ENCODE measurements at regions not wholly inside any gene's neighbourhood (a gene's known extent, or its start where the extent isn't known, plus 50 kb on each side); places are given as distances from the start of the nearest gene placed in this dataset.
A peak's percentile ranks its signal among the peaks of the same experiment; 100 is the strongest.
"Not testable (repeated sequence)": the region's sequence is repeated elsewhere in the genome, so short reads cannot be mapped to it uniquely, and the experiment has no call there.

GRCh38 chr1:232319518-232320210, 310.3 kb downstream of the SIPA1L2 start:
- no peak for DNase-seq
- no peaks in the 10 kb centered on the region for H3K9me3 ChIP-seq
- no peaks in the 10 kb centered on the region for H3K36me3 ChIP-seq
- H3K27me3 ChIP-seq: no peaks in the 10 kb centered on the region
- H3K27ac ChIP-seq: peak overlapping the region in 2 of 4 donors; percentile 62 to 76
- peaks cover 0 to 16% (median 2%) of the 10 kb centered on the region in 4 donors for H3K4me1 ChIP-seq
- H3K4me3 ChIP-seq: no peak overlapping the region
- TF ChIP-seq CTCF (IDR thresholded peaks at IDR 0.05) (no peak), POLR2A (IDR thresholded peaks at IDR 0.05) (no peak)

- no peaks in the 10 kb centered on the region for H3K9me3 ChIP-seq
- no peak for TF ChIP-seq CTCF (IDR thresholded peaks at IDR 0.05)
- TF ChIP-seq POLR2A (IDR thresholded peaks at IDR 0.05): no peak
- no peak overlapping the region for H3K4me3 ChIP-seq
- no peaks in the 10 kb centered on the region for H3K27me3 ChIP-seq
- H3K4me1 ChIP-seq: peaks cover 0 to 16% (median 2%) of the 10 kb centered on the region in 4 donors
- no peak for DNase-seq
- H3K27ac ChIP-seq: peak overlapping the region in 2 of 4 donors; percentile 62 to 76
- H3K36me3 ChIP-seq: no peaks in the 10 kb centered on the region
These were observed 310.9 kb downstream of the SIPA1L2 start for GRCh38 chr1:232319072-232319471.

DNA sequence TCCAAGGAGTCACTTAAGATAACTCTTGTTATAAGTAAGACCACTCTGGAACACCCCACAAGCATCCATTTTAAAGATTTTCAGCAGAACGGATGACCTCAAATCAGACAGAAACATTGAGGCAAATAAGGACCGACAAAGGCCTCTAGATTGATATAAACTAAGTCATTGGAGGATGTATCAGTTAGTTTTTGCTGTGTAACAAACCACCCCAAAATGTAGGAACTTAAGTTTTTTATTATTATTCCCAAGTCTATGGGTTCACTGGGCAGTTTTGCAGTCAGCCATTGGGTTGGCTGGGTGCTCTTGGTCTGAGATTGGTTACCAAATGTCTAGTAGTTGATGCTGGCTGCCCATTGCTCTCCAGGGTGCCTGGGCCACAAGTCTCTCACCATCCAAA, 311.8 kb downstream of the SIPA1L2 start:
- no peak for DNase-seq
- Histone ChIP-seq H3K9me3 (no peaks in the 10 kb centered on the region), H3K36me3 (no peaks in the 10 kb centered on the region), H3K4me3 (no peak overlapping the region), H3K4me1 (peaks cover 0 to 16% (median 2%) of the 10 kb centered on the region in 4 donors), H3K27ac (no peak overlapping the region), H3K27me3 (no peaks in the 10 kb centered on the region)
- no peak for TF ChIP-seq POLR2A (IDR thresholded peaks at IDR 0.05)
- no peak for TF ChIP-seq CTCF (IDR thresholded peaks at IDR 0.05)

GRCh38 chr1:232317350-232317749, 312.6 kb downstream of the SIPA1L2 start:
- peaks cover 0 to 16% (median 2%) of the 10 kb centered on the region in 4 donors for H3K4me1 ChIP-seq
- no peak overlapping the region for H3K4me3 ChIP-seq

DNA sequence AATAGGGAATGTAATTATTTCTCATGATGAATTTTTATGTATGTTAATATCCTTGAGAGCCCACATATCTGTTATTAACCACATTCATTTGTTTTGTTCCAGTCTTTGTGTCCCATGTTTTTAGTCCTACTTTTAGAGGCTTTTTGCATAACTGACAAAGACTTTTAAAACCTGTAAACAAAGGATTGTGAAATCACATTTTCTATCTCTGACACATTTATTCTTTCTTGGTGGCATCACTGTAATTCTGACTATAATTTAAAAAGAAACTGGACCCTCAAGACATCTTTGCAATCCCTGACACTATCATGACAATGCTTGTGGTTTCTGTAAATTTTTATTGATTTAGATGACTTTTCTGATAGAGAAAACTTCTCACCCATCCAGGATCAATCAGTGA, 313.1 kb downstream of the SIPA1L2 start:
- no peak overlapping the region for H3K4me3 ChIP-seq
- no peaks in the 10 kb centered on the region for H3K27me3 ChIP-seq
- no peaks in the 10 kb centered on the region for H3K36me3 ChIP-seq
- H3K4me1 ChIP-seq: peaks cover 0 to 16% (median 2%) of the 10 kb centered on the region in 4 donors
- DNase-seq: no peak
- H3K27ac ChIP-seq: no peak overlapping the region
- H3K9me3 ChIP-seq: no peaks in the 10 kb centered on the region
- TF ChIP-seq POLR2A (IDR thresholded peaks at IDR 0.05): no peak
- no peak for TF ChIP-seq CTCF (IDR thresholded peaks at IDR 0.05)

More at GRCh38 chr1:232317350-232317749, 312.6 kb downstream of the SIPA1L2 start:
- Histone ChIP-seq H3K27ac (no peak overlapping the region), H3K9me3 (no peaks in the 10 kb centered on the region), H3K36me3 (no peaks in the 10 kb centered on the region), H3K27me3 (no peaks in the 10 kb centered on the region)
- no peak for TF ChIP-seq POLR2A (IDR thresholded peaks at IDR 0.05)
- TF ChIP-seq CTCF (IDR thresholded peaks at IDR 0.05): no peak
- DNase-seq: no peak

GRCh38 chr1:232313876-232314275, 316.1 kb downstream of the SIPA1L2 start:
- not testable (repeated sequence) for H3K36me3 ChIP-seq, H3K9me3 ChIP-seq, H3K27me3 ChIP-seq, H3K4me1 ChIP-seq, DNase-seq, H3K27ac ChIP-seq, H3K4me3 ChIP-seq

Data from Peyer's patch (tissue), 4 donors.